ENCODE measurements at regions not wholly inside any gene's neighbourhood (a gene's known extent, or its start where the extent isn't known, plus 50 kb on each side); places are given as distances from the start of the nearest gene placed in this dataset.
A peak's percentile ranks its signal among the peaks of the same experiment; 100 is the strongest.
"Not testable (repeated sequence)": the region's sequence is repeated elsewhere in the genome, so short reads cannot be mapped to it uniquely, and the experiment has no call there.

GRCh38 chr11:110347660-110348059, 51.2 kb upstream of the RDX start:
- no peak for DNase-seq

- DNase-seq = peak in 5 of 56 donors; percentile 7 to 22 (median 14)
Measured at GRCh38 chr11:110349138-110349996, 53.0 kb upstream of the RDX start.

GRCh38 chr11:110349997-110350383, 53.6 kb upstream of the RDX start:
- not testable (repeated sequence) for DNase-seq

GRCh38 chr11:110355011-110355744, 58.8 kb upstream of the RDX start:
- DNase-seq = peak in 3 of 56 donors; percentile 3 to 25 (median 6)

- DNase-seq = no peak
Measured at GRCh38 chr11:110356762-110357671, 60.6 kb upstream of the RDX start.

GRCh38 chr11:110358336-110358735, 61.9 kb upstream of the RDX start:
- DNase-seq = no peak

GRCh38 chr11:110360781-110361408, 64.5 kb upstream of the RDX start:
- not testable (repeated sequence) for DNase-seq

- peak in 8 of 56 donors; percentile 8 to 40 (median 15) for DNase-seq
Measured at GRCh38 chr11:110362971-110363509, 66.6 kb upstream of the RDX start.

- peak in 7 of 56 donors; percentile 3 to 22 (median 12) for DNase-seq
Measured at GRCh38 chr11:110366291-110366690, 63.5 kb upstream of the FDX1 start.

- DNase-seq = no peak
Measured at GRCh38 chr11:110367571-110367970, 62.2 kb upstream of the FDX1 start.

GRCh38 chr11:110371084-110371483, 58.7 kb upstream of the FDX1 start:
- no peak for DNase-seq

GRCh38 chr11:110373051-110373702, 56.6 kb upstream of the FDX1 start:
- DNase-seq = no peak

- DNase-seq = no peak
Measured at GRCh38 chr11:110374921-110375320, 54.8 kb upstream of the FDX1 start.

GRCh38 chr11:110375351-110375750, 54.4 kb upstream of the FDX1 start:
- DNase-seq = no peak

- DNase-seq = no peak
Measured at GRCh38 chr11:110376021-110376420, 53.7 kb upstream of the FDX1 start.

- DNase-seq = peak in 32 of 56 donors; percentile 4 to 75 (median 21)
Measured at GRCh38 chr11:110376711-110377324, 52.9 kb upstream of the FDX1 start.

- no peak for DNase-seq
Measured at GRCh38 chr11:110377434-110377833, 52.3 kb upstream of the FDX1 start.

- no peak for DNase-seq
Measured at GRCh38 chr11:110379261-110379660, 50.5 kb upstream of the FDX1 start.

- no peak for DNase-seq
Measured at GRCh38 chr11:110379936-110380335, 49.8 kb upstream of the FDX1 start.
